SK-N-SH treated with all-trans-retinoic acid at 6 μM for 48 hours (cell line): ENCODE measurements at regions not wholly inside any gene's neighbourhood (a gene's known extent, or its start where the extent isn't known, plus 50 kb on each side); places are given as distances from the start of the nearest gene placed in this dataset.

ENCODE experiments used
- ARNTL ChIP-seq: fragments of 450-650 bp; formaldehyde crosslinking; IDR thresholded peaks from 2 replicates; pipeline ENCODE4 v1.5.0; 2020; ENCODE audit warnings: low read depth, mild to moderate bottlenecking, moderate library complexity, borderline replicate concordance
- BACH2 ChIP-seq: fragments of 250-450 bp; sonication (Bioruptor Pico); IDR thresholded peaks from 2 replicates; pipeline ENCODE4 v1.9.0; 2021; ENCODE audit warnings: mild to moderate bottlenecking, borderline replicate concordance
- CSDC2 ChIP-seq: fragments of 250-450 bp; sonication (Bioruptor Pico); IDR thresholded peaks from 2 replicates; pipeline ENCODE4 v1.5.0; 2020; ENCODE audit warnings: mild to moderate bottlenecking, moderate library complexity
- ESRRG ChIP-seq: fragments of 250-450 bp; sonication (Bioruptor Pico); IDR thresholded peaks from 2 replicates; pipeline ENCODE4 v1.6.1; 2021; ENCODE audit warnings: mild to moderate bottlenecking
- ISL1 ChIP-seq: fragments of 250-450 bp; sonication (Bioruptor Pico); IDR thresholded peaks from 2 replicates; pipeline ENCODE4 v2.1.2; 2022; ENCODE audit warnings: mild to moderate bottlenecking, moderate library complexity
- PPARA ChIP-seq: fragments of 250-450 bp; sonication (Bioruptor Pico); IDR thresholded peaks from 2 replicates; pipeline ENCODE4 v1.5.0; 2020; ENCODE audit warnings: mild to moderate bottlenecking, borderline replicate concordance
- RARB ChIP-seq: fragments of 250-450 bp; sonication (Bioruptor Pico); IDR thresholded peaks from 2 replicates; pipeline ENCODE4 v1.8.0; 2021; ENCODE audit warnings: mild to moderate bottlenecking, moderate library complexity
- TCF4 ChIP-seq: fragments of 250-450 bp; sonication (Bioruptor Pico); IDR thresholded peaks from 2 replicates; pipeline ENCODE4 v1.8.0; 2021; ENCODE audit warnings: mild to moderate bottlenecking, moderate library complexity, borderline replicate concordance
- ZFP3 ChIP-seq: fragments of 250-450 bp; sonication (Bioruptor Pico); IDR thresholded peaks from 2 replicates; pipeline ENCODE4 v1.5.0; 2020; ENCODE audit warnings: mild to moderate bottlenecking, moderate library complexity
- ZFP30 ChIP-seq: fragments of 450-650 bp; formaldehyde crosslinking; IDR thresholded peaks from 2 replicates; pipeline ENCODE4 v1.5.0; 2022; ENCODE audit warnings: mild to moderate bottlenecking, moderate library complexity
- TF ChIP-seq, protein P1 (sequence below): fragments of 250-450 bp; sonication (Bioruptor Pico); IDR thresholded peaks from 2 replicates; pipeline ENCODE4 v1.8.0; 2020; ENCODE audit warnings: mild to moderate bottlenecking, moderate library complexity, borderline replicate concordance
- TF ChIP-seq, protein P2 (sequence below): fragments of 250-450 bp; sonication (Bioruptor Pico); IDR thresholded peaks from 2 replicates; pipeline ENCODE4 v1.5.1; 2021; ENCODE audit warnings: mild to moderate bottlenecking, moderate library complexity
- TF ChIP-seq, protein P3 (sequence below): fragments of 250-450 bp; sonication (Bioruptor Pico); IDR thresholded peaks from 2 replicates; pipeline ENCODE4 v1.5.0; 2020; ENCODE audit warnings: mild to moderate bottlenecking, moderate library complexity
- TF ChIP-seq, protein P4 (sequence below): fragments of 250-450 bp; sonication (Bioruptor Pico); IDR thresholded peaks from 2 replicates; pipeline ENCODE4 v1.5.1; 2020; ENCODE audit warnings: low read depth, mild to moderate bottlenecking, moderate library complexity

DNA sequence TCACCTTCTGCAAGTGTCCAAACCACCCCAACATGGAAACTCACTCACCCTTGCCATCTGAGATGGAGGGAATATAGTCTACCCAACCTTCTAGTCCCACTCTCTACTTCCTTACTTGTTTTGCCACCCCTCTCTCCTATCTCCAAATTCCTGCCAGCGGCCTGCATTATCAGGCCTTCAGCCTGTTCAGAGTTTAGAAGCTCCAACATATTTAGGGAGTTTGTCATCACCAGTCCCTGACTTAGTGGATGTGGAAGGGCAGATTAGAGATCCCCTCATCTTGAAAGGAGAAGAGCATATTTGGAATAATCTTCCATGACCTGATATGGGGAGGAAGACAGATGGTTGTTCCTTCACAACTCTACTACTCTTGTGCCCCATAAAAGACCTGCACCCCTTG, 281.4 kb upstream of the MAP3K7 start:
- TF ChIP-seq, protein P1, sequence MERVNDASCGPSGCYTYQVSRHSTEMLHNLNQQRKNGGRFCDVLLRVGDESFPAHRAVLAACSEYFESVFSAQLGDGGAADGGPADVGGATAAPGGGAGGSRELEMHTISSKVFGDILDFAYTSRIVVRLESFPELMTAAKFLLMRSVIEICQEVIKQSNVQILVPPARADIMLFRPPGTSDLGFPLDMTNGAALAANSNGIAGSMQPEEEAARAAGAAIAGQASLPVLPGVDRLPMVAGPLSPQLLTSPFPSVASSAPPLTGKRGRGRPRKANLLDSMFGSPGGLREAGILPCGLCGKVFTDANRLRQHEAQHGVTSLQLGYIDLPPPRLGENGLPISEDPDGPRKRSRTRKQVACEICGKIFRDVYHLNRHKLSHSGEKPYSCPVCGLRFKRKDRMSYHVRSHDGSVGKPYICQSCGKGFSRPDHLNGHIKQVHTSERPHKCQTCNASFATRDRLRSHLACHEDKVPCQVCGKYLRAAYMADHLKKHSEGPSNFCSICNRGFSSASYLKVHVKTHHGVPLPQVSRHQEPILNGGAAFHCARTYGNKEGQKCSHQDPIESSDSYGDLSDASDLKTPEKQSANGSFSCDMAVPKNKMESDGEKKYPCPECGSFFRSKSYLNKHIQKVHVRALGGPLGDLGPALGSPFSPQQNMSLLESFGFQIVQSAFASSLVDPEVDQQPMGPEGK (CRISPR knock-in tag): no peak
- TF ChIP-seq ZFP30 (CRISPR knock-in tag) (no peak), ZFP3 (CRISPR knock-in tag) (no peak), RARB (no peak), ESRRG (CRISPR knock-in tag) (no peak), ARNTL (CRISPR knock-in tag) (no peak), BACH2 (CRISPR knock-in tag) (no peak), ISL1 (no peak), TCF4 (CRISPR knock-in tag) (no peak), PPARA (CRISPR knock-in tag) (no peak), CSDC2 (CRISPR knock-in tag) (no peak)
- TF ChIP-seq, protein P2, sequence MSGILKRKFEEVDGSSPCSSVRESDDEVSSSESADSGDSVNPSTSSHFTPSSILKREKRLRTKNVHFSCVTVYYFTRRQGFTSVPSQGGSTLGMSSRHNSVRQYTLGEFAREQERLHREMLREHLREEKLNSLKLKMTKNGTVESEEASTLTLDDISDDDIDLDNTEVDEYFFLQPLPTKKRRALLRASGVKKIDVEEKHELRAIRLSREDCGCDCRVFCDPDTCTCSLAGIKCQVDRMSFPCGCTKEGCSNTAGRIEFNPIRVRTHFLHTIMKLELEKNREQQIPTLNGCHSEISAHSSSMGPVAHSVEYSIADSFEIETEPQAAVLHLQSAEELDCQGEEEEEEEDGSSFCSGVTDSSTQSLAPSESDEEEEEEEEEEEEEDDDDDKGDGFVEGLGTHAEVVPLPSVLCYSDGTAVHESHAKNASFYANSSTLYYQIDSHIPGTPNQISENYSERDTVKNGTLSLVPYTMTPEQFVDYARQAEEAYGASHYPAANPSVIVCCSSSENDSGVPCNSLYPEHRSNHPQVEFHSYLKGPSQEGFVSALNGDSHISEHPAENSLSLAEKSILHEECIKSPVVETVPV (CRISPR knock-in tag): no peak
- TF ChIP-seq, protein P3, sequence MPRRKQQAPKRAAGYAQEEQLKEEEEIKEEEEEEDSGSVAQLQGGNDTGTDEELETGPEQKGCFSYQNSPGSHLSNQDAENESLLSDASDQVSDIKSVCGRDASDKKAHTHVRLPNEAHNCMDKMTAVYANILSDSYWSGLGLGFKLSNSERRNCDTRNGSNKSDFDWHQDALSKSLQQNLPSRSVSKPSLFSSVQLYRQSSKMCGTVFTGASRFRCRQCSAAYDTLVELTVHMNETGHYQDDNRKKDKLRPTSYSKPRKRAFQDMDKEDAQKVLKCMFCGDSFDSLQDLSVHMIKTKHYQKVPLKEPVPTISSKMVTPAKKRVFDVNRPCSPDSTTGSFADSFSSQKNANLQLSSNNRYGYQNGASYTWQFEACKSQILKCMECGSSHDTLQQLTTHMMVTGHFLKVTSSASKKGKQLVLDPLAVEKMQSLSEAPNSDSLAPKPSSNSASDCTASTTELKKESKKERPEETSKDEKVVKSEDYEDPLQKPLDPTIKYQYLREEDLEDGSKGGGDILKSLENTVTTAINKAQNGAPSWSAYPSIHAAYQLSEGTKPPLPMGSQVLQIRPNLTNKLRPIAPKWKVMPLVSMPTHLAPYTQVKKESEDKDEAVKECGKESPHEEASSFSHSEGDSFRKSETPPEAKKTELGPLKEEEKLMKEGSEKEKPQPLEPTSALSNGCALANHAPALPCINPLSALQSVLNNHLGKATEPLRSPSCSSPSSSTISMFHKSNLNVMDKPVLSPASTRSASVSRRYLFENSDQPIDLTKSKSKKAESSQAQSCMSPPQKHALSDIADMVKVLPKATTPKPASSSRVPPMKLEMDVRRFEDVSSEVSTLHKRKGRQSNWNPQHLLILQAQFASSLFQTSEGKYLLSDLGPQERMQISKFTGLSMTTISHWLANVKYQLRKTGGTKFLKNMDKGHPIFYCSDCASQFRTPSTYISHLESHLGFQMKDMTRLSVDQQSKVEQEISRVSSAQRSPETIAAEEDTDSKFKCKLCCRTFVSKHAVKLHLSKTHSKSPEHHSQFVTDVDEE: no peak
- TF ChIP-seq, protein P4, sequence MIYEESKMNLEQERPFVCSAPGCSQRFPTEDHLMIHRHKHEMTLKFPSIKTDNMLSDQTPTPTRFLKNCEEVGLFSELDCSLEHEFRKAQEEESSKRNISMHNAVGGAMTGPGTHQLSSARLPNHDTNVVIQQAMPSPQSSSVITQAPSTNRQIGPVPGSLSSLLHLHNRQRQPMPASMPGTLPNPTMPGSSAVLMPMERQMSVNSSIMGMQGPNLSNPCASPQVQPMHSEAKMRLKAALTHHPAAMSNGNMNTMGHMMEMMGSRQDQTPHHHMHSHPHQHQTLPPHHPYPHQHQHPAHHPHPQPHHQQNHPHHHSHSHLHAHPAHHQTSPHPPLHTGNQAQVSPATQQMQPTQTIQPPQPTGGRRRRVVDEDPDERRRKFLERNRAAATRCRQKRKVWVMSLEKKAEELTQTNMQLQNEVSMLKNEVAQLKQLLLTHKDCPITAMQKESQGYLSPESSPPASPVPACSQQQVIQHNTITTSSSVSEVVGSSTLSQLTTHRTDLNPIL: no peak
